ENCODE measurements at regions not wholly inside any gene's neighbourhood (a gene's known extent, or its start where the extent isn't known, plus 50 kb on each side); places are given as distances from the start of the nearest gene placed in this dataset.

DNA sequence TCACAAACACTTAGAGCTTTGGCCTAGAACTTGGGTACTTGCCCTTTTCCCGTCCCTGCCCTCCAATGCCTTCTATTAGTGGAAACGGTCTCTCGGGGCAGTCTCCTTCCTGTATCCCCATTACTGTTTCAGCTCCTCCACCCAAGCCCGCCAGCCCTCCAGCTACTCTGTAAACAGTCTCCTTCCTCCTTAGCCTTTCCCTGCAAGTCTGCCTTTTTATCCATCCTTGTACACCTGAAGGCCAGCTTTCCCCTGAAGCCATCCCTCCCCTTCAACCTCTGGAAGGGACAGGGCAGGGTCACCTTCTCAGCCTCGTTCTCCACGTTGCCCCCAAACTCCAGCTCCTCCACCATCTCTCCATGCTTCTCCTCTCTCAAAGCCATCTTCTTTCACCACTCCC lies 108.1 kb upstream of the ZNF746 start:
- Histone ChIP-seq H4K20me1 (ENCODE audit: insufficient read depth, low read length) (no peaks in the 10 kb centered on the region), H3K27ac (ENCODE audit: extremely low read length, insufficient read depth, low read length) (no peak overlapping the region), H3K27me3 (ENCODE audit: control insufficient read depth in 1 of 2, insufficient read depth in 2 of 2, low read length in 2 of 2) (no peaks in the 10 kb centered on the region), H3K4me1 (ENCODE audit: insufficient read depth, low read length) (no peaks in the 10 kb centered on the region), H3K4me3 (replicated peaks in 1 of 3; ENCODE audit: insufficient read depth in 1 of 3, low read depth in 2 of 3, low read length in 3 of 3) (no peak overlapping the region), H3K9me3 (ENCODE audit: low read length) (no peaks in the 10 kb centered on the region), H3K79me2 (ENCODE audit: insufficient read depth, low read length) (no peaks in the 10 kb centered on the region), H3K36me3 (replicated peaks in 1 of 2; ENCODE audit: control insufficient read depth in 1 of 2, insufficient read depth in 2 of 2, low read length in 2 of 2) (peaks cover 12 to 69% of the 10 kb centered on the region in 2 experiments), H3K9ac (ENCODE audit: insufficient read depth, low read depth, low read length) (no peak overlapping the region), H2AFZ (ENCODE audit: low read length) (no peak overlapping the region), H3K4me2 (ENCODE audit: low read depth, low read length) (no peak overlapping the region)
- FAIRE-seq (no peak), DNase-seq (ENCODE audit: low spot score) (no peak), ATAC-seq (no peak)
- ChIA-PET CTCF (ENCODE audit: low intra/inter-chr PET ratio, low total read pairs) (no interaction called here), POLR2A (no interaction called here)
- WGBS (ENCODE audit: low lambda C conversion rate) = 94% methylated on average over 6 of the region's 6 CpGs
- in situ Hi-C loops (cut with HindIII; ENCODE audit: extremely low pct_ligation_motif_present, low pct_unique_long_range_greater_than_20kb) (no loop called here), intact Hi-C loops (cut with micrococcal nuclease; ENCODE audit: unreplicated experiment) (no loop called here)
- no peak for TF ChIP-seq MED8 (CRISPR knock-in tag; IDR thresholded peaks at IDR 0.05; ENCODE audit: insufficient replicate concordance)
- no peak for TF ChIP-seq NONO (IDR thresholded peaks at IDR 0.05)
- no peak for TF ChIP-seq NONO (CRISPR knock-in tag; conservative IDR thresholded peaks at IDR 0.05)
- no peak for TF ChIP-seq ZNF703 (CRISPR knock-in tag; IDR thresholded peaks at IDR 0.05; ENCODE audit: borderline replicate concordance)
- TF ChIP-seq STAT5B (CRISPR knock-in tag; IDR thresholded peaks at IDR 0.05) = no peak
- TF ChIP-seq CBX2 (IDR thresholded peaks at IDR 0.05; ENCODE audit: low read depth, low read length) = no peak
- TF ChIP-seq CBX2 (CRISPR knock-in tag; IDR thresholded peaks at IDR 0.05; ENCODE audit: low read depth) = no peak
- no peak for TF ChIP-seq CREBL2 (CRISPR knock-in tag; IDR thresholded peaks at IDR 0.05; ENCODE audit: borderline replicate concordance)
- TF ChIP-seq KLF6 (CRISPR knock-in tag; IDR thresholded peaks at IDR 0.05) = no peak
- TF ChIP-seq HOXA5 (CRISPR knock-in tag; IDR thresholded peaks at IDR 0.05) = no peak
- TF ChIP-seq NCOR1 (IDR thresholded peaks at IDR 0.05; ENCODE audit: borderline replicate concordance, low read length) = no peak
- no peak for TF ChIP-seq NR1H2 (CRISPR knock-in tag; IDR thresholded peaks at IDR 0.05; ENCODE audit: borderline replicate concordance, low read depth)
- TF ChIP-seq E2F2 (CRISPR knock-in tag; IDR thresholded peaks at IDR 0.05; ENCODE audit: borderline replicate concordance) = no peak
- TF ChIP-seq NR3C1 (CRISPR knock-in tag; IDR thresholded peaks at IDR 0.05) = no peak
- TF ChIP-seq NCOA5 (CRISPR knock-in tag; IDR thresholded peaks at IDR 0.05) = no peak
- no TSS peak for BruUV-seq (replicated peaks)

Data from HepG2 (cell line).